HL-60/S4 (cell line): ENCODE measurements at regions not wholly inside any gene's neighbourhood (a gene's known extent, or its start where the extent isn't known, plus 50 kb on each side); places are given as distances from the start of the nearest gene placed in this dataset.

Experiments used
- in situ Hi-C: fragments of 300-500 bp; cut with MboI; formaldehyde crosslinking; loops from 2 replicates; pipeline ENCODE4 v1.14.3; 2022; ENCODE audit warnings: low sequenced_read_pairs

GRCh38 chr3:72470904-72471417 lies 377.3 kb downstream of the SHQ1 start:
- in situ Hi-C loops: no loop called here

GRCh38 chr3:72465853-72466252 lies 382.4 kb downstream of the SHQ1 start:
- in situ Hi-C loops: no loop called here

DNA sequence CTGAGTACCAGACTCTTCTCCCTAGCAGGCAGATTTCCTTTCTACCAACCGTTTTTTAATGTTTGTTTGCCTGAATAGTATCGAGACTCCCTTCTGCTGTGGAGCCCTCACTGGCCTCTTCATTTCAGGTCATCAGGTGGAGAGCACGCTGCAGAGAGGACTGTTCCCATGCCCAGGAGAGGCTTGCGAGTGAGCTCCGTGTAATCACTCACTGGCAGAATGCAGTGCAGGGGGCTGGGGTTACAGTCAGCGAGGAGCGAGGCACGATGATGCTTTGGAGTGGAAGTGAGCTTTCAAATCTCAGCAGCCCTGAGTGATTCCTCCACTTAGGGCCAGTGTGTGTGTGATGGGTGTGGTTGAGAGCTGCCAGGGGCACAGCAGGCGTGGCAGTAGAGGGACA lies 385.2 kb downstream of the SHQ1 start:
- in situ Hi-C loops: no loop called here

DNA sequence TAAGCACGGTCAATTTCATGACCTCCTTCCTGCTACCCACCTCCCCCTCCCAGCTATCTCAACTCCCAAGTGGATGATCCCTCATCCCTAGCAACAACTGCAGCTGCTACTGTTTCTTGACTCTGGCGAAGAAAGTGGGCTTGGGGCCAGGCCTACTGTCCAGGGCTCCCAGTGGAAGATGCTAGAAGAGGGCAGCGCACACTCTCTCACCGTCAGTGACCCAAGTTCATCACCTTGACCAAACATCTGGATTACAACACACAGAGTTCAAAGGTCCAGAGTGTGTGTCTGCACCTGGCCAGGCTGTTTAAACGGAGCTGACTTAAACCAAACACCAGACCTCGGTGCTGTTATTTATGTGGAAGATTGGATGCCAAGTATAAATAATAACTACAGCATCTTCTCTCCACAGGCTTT lies 385.6 kb downstream of the SHQ1 start:
- in situ Hi-C loops: no loop called here

GRCh38 chr3:72461787-72462186 lies 386.5 kb downstream of the SHQ1 start:
- in situ Hi-C loops: no loop called here

- in situ Hi-C loops: no loop called here
Measured at GRCh38 chr3:72460205-72461174, 387.8 kb downstream of the SHQ1 start.

GRCh38 chr3:72459588-72459987 lies 388.7 kb downstream of the SHQ1 start:
- in situ Hi-C loops: no loop called here

GRCh38 chr3:72458375-72458774 lies 389.9 kb downstream of the SHQ1 start:
- in situ Hi-C loops: no loop called here

- in situ Hi-C loops: no loop called here
Measured at GRCh38 chr3:72454441-72454840, 393.8 kb downstream of the SHQ1 start.

DNA sequence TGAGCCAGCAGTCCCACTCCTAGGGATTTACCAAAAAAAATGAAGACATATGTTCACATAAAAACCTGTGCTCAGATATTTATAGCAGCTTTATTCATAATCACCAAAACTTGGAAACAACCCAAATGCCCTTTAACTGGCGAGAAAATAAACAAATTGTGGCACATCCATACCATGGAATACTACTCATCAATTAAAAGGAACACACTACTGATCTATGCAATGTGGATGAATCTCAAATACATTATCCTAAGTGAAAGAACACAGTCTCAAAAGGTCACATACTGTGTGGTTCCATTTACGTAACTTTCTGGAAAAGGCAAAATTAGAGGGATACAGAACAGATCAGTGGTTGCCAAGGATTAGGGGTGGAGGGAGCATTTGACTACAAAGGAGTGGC lies 394.5 kb downstream of the SHQ1 start:
- in situ Hi-C loops: no loop called here

- in situ Hi-C loops: no loop called here
Measured at GRCh38 chr3:72452745-72453144, 395.5 kb downstream of the SHQ1 start.

DNA sequence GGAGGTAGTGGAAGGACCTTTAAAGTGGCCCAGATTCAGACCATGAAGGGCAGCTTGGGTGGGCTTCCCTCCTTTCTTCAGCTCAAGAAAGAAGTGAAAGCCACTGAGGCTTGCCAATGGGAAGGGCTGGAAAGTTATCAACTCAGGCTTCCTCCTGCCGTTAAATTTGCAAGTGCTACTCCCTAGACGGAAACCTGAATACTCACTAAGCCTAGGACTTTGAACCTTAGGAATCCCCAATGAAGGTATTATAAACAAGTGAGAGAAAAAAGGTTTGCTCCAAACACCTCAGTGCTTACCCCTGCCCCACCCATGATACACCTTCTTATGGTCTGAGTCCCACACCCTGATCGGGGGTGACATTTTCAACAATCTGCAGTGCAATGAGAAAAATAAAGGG lies 396.4 kb downstream of the SHQ1 start:
- in situ Hi-C loops: no loop called here

DNA sequence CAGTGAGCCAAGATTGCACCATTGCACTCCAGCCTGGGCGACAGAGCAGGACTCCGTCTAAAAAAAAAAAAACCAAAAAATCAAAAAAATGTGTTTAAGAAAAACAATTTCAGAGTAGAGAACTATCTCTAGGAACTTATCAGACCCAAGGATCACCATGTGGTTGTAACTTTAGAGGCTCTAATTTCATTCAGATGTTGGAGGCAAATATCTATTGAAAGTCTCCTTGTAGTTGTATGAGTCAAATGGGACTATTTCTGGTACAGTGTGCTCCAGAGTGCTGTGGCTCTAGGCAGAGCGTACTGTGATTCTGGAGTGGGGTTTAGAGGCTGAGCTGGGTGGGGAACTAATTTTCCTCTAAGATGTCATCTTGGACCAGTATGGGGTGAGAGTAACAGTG lies 398.7 kb downstream of the SHQ1 start:
- in situ Hi-C loops: no loop called here

DNA sequence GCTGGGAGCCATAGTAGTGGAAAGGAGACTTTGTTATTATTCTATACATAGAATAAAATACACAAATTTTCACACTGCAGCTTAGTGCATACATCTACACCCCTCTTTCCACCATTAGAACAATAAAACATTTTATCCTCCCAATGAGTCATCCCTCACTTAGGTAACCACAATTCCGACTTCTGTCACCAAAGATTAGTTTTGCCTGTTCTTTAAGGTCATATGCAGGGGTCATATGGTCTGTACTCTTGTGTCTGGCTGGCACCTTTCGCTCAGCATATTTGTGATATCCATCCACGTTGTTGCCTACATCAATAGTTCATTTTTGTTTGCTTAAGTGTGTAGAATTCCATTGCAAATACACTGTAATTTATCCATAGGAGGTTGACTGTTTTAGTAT lies 399.4 kb downstream of the SHQ1 start:
- in situ Hi-C loops: no loop called here

DNA sequence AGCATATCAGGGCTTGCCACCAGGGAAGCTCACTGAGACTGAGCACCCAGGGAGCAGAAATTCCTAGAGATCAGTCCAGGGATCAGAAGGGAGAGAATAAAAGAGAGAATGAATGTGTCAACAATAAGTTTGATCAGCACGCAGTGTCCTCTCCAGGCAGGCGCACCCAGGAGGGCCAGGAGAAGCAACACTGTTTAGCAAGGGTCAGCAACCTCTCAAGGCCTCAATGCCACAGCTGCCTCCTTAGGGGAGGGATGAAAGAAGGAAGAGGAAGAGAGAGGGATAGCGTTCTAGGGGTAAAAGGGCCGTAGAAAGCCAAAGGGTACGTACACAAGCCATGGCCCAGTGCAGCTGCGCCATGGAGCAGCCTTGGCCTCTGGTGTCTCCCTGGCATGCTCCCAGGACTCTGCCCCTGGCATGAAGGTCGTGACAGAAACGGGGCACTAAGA lies 399.8 kb downstream of the SHQ1 start:
- in situ Hi-C loops: no loop called here

DNA sequence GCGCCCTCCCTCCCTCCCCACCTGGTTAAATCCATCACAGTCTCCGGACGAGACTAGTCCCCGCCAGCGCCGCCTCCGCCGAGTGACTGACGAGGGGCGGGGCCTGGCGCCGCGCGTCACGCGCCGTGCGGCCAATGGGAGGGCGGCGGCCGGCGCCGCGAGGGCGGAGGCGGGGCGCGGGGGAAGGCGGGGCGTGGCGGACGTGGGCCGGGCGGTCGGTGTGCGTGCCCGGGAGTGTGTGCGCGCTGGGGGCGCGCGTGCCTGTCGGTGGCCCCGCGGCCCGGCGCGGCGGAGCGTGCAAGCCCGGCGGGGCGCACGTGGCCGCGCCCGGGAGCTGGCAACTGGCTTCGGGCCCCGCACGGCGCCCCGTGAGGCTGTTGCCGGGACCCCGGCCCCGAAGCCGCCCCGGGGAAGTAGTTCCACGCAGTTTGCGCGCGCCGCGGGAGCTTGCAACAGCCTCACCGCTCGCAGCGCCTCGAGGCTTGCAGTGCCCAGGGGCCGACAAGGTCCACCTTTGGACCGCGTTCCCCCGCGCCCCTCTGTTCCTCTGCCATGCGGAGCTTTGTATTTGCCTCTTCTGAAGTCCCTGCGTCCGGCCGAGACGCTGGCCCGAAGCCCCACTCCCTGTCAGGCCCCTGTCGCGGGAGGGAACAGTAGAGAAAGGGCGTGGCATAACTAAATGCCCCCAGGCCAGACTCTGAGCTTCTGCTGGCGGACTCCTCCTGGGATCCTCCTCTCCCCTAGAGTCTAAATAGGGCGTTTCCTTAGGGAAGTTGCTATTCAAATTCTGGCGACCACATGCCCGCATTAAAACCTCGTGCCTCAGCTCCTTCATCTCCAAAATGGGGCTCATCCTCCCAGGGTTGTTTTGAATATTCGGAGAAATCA lies 400.9 kb downstream of the SHQ1 start:
- in situ Hi-C loops: no loop called here

DNA sequence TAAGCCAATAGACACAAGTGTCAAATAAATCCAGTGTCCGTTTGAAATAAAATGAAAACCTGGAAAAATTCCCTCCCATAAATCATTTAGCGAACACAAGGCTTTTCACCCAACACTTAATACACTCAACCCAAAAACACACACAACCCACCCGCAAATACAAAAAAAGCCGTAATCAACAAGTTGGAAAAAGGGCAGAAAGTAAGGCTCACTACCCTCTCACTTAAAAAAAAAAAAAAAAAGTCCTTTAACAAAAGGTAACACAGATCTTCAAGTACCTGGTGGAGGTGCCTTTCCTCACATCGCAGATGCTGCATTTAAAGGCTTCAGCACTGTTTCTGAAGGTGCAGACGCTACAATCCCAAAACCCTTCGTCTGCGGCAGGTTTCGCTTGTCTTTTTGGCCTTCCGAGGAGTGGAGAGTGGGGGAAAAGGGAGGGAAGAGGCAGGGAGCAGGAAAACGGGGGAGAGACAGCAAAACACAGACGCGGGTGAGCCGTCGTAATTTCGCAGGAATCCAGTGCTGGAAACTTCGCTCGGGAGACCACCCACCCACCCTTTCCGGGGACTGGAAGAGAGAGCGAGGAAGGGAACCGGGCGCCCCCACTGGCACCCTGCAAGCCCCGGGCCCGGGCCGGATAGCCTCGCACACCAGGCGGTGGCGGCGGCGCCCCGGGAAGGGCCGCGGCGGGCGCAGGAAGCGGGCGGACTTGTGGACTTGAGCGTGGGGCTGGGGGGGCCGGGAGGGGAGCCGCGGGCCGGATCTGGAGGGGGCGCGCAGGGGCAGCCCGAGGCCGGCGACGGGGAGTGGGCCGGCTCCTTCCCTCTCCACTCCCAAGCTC lies 401.8 kb downstream of the SHQ1 start, which contains the start of gene RYBP:
Gene RYBP (minus strand): TSS at position 404 of the 841 bp plus-strand sequence.
- in situ Hi-C loops: no loop called here

GRCh38 chr3:72445827-72446217 lies 402.4 kb downstream of the SHQ1 start:
- in situ Hi-C loops: no loop called here

DNA sequence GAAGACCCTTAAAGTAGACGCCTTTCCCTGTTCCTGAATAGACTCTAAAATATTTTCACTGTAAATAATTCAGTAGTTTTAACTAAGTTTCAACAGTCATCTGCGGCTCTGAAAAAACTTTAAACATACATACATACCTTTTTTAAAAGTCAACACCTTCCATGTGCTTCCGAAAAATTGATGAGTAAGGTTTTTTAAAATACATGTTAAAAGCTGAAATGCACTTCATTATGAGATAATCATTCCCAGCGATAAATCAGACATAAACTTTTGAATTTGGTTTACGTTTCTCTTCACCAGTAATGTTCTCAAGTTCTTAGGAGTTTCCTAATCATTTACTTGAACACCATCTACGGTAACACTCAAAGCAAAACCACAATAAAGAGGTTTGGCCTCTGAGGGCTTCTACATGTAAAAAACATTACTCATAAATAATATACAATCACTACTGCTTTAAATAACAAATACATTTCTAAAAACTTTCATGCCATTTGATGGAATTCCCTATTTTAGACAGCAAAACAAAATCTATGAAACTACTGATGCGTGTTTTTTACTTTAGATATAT lies 403.5 kb downstream of the SHQ1 start:
- in situ Hi-C loops: no loop called here

DNA sequence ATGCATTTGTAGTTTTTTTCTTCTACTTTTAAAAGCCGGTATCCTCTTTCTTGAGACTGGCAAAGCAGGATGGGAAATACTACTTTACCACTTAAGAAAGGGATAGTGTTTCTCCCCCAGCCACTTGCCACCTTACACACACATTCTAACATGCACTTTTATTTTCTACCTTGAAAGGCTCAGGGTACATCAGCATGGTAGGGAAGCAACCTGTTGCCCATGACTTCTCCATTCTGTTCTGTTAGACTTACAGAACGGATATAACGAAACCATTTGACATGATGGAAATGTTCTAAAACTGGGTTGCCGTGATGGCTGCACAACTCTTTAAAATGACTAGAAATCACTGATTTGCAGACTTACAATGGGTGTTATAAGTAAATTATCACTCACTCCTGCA lies 405.5 kb downstream of the SHQ1 start:
- in situ Hi-C loops: no loop called here
